ENCODE measurements at regions not wholly inside any gene's neighbourhood (a gene's known extent, or its start where the extent isn't known, plus 50 kb on each side); places are given as distances from the start of the nearest gene placed in this dataset.

- Histone ChIP-seq H2BK120ac (ENCODE audit: insufficient read depth, low read length, poor library complexity) (no peak overlapping the region), H3K23ac (ENCODE audit: low read length) (no peak overlapping the region), H2BK12ac (ENCODE audit: low read length) (no peak overlapping the region), H3K36me3 (ENCODE audit: control insufficient read depth in 1 of 2, insufficient read depth in 2 of 2, low read length in 2 of 2) (no peaks in the 10 kb centered on the region), H3K27me3 (ENCODE audit: insufficient read depth, low read length) (no peaks in the 10 kb centered on the region), H2BK5ac (ENCODE audit: low read depth, low read length, poor library complexity) (no peak overlapping the region), H3K79me2 (ENCODE audit: control insufficient read depth, insufficient read depth, low read length, poor library complexity) (no peaks in the 10 kb centered on the region), H4K91ac (ENCODE audit: low read depth, low read length) (no peak overlapping the region), H3K4me1 (ENCODE audit: control insufficient read depth in 1 of 2, insufficient read depth in 2 of 2, low read length in 2 of 2) (no peaks in the 10 kb centered on the region), H2AFZ (ENCODE audit: insufficient read depth, low read length, poor library complexity) (no peak overlapping the region), H3K14ac (ENCODE audit: low read length) (no peak overlapping the region), H3K27ac (ENCODE audit: low read depth, low read length) (no peak overlapping the region), H3K79me1 (ENCODE audit: low read length) (no peaks in the 10 kb centered on the region), H4K8ac (ENCODE audit: low read depth, low read length) (no peak overlapping the region), H4K12ac (ENCODE audit: low read depth, low read length) (no peak overlapping the region), H3K4ac (ENCODE audit: low read depth, low read length) (no peak overlapping the region), H3K9ac (ENCODE audit: low read length) (no peak overlapping the region), H3K9me3 (ENCODE audit: insufficient read depth, low read depth, low read length) (no peaks in the 10 kb centered on the region), H3K4me3 (ENCODE audit: low read depth, low read length) (no peak overlapping the region), H3K4me2 (ENCODE audit: low read length) (no peak overlapping the region), H3K18ac (ENCODE audit: low read length) (no peak overlapping the region), H2AK5ac (ENCODE audit: low read length) (no peak overlapping the region)
- no peak for DNase-seq
- no CpG with 5 or more reads among the region's 5 CpGs for WGBS (ENCODE audit: extremely low coverage, insufficient coverage, insufficient read length)
These were observed 438.5 kb upstream of the RGMA start for GRCh38 chr15:93527374-93528050.

- H3K9me3 ChIP-seq (ENCODE audit: insufficient read depth, low read depth, low read length): no peaks in the 10 kb centered on the region
- no peak overlapping the region for H3K27ac ChIP-seq (ENCODE audit: low read depth, low read length)
- no peak overlapping the region for H2BK5ac ChIP-seq (ENCODE audit: low read depth, low read length, poor library complexity)
- H3K4me3 ChIP-seq (ENCODE audit: low read depth, low read length): no peak overlapping the region
- no peak overlapping the region for H3K23ac ChIP-seq (ENCODE audit: low read length)
- H3K18ac ChIP-seq (ENCODE audit: low read length): no peak overlapping the region
- no peak overlapping the region for H3K4me2 ChIP-seq (ENCODE audit: low read length)
- H3K79me2 ChIP-seq (ENCODE audit: control insufficient read depth, insufficient read depth, low read length, poor library complexity): no peaks in the 10 kb centered on the region
- H3K4ac ChIP-seq (ENCODE audit: low read depth, low read length): no peak overlapping the region
- no peaks in the 10 kb centered on the region for H3K4me1 ChIP-seq (ENCODE audit: control insufficient read depth in 1 of 2, insufficient read depth in 2 of 2, low read length in 2 of 2)
- H2BK120ac ChIP-seq (ENCODE audit: insufficient read depth, low read length, poor library complexity): no peak overlapping the region
- H2BK12ac ChIP-seq (ENCODE audit: low read length): no peak overlapping the region
- no peak overlapping the region for H3K14ac ChIP-seq (ENCODE audit: low read length)
- H3K36me3 ChIP-seq (ENCODE audit: control insufficient read depth in 1 of 2, insufficient read depth in 2 of 2, low read length in 2 of 2): no peaks in the 10 kb centered on the region
- no peaks in the 10 kb centered on the region for H3K79me1 ChIP-seq (ENCODE audit: low read length)
- H2AFZ ChIP-seq (ENCODE audit: insufficient read depth, low read length, poor library complexity): no peak overlapping the region
- no peaks in the 10 kb centered on the region for H3K27me3 ChIP-seq (ENCODE audit: insufficient read depth, low read length)
- WGBS (ENCODE audit: extremely low coverage, insufficient coverage, insufficient read length): no CpG with 5 or more reads among the region's 6 CpGs
- H4K12ac ChIP-seq (ENCODE audit: low read depth, low read length): no peak overlapping the region
- DNase-seq: no peak
- no peak overlapping the region for H4K91ac ChIP-seq (ENCODE audit: low read depth, low read length)
- H3K9ac ChIP-seq (ENCODE audit: low read length): no peak overlapping the region
- H4K8ac ChIP-seq (ENCODE audit: low read depth, low read length): no peak overlapping the region
- H2AK5ac ChIP-seq (ENCODE audit: low read length): no peak overlapping the region
These were observed 435.4 kb upstream of the RGMA start for GRCh38 chr15:93524432-93524831.

GRCh38 chr15:93523481-93523880 is 434.5 kb upstream of the RGMA start:
- Histone ChIP-seq H4K91ac (ENCODE audit: low read depth, low read length) (no peak overlapping the region), H3K14ac (ENCODE audit: low read length) (no peak overlapping the region), H3K4me2 (ENCODE audit: low read length) (no peak overlapping the region), H2AFZ (ENCODE audit: insufficient read depth, low read length, poor library complexity) (no peak overlapping the region), H3K4me3 (ENCODE audit: low read depth, low read length) (no peak overlapping the region), H3K4me1 (ENCODE audit: control insufficient read depth in 1 of 2, insufficient read depth in 2 of 2, low read length in 2 of 2) (no peaks in the 10 kb centered on the region), H3K27me3 (ENCODE audit: insufficient read depth, low read length) (no peaks in the 10 kb centered on the region), H2BK120ac (ENCODE audit: insufficient read depth, low read length, poor library complexity) (no peak overlapping the region), H3K4ac (ENCODE audit: low read depth, low read length) (no peak overlapping the region), H4K12ac (ENCODE audit: low read depth, low read length) (no peak overlapping the region), H3K23ac (ENCODE audit: low read length) (no peak overlapping the region), H4K8ac (ENCODE audit: low read depth, low read length) (no peak overlapping the region), H3K9ac (ENCODE audit: low read length) (no peak overlapping the region), H2AK5ac (ENCODE audit: low read length) (no peak overlapping the region), H2BK5ac (ENCODE audit: low read depth, low read length, poor library complexity) (no peak overlapping the region), H3K18ac (ENCODE audit: low read length) (no peak overlapping the region), H3K79me1 (ENCODE audit: low read length) (no peaks in the 10 kb centered on the region), H3K36me3 (ENCODE audit: control insufficient read depth in 1 of 2, insufficient read depth in 2 of 2, low read length in 2 of 2) (no peaks in the 10 kb centered on the region), H3K27ac (ENCODE audit: low read depth, low read length) (no peak overlapping the region), H3K9me3 (ENCODE audit: insufficient read depth, low read depth, low read length) (no peaks in the 10 kb centered on the region), H3K79me2 (ENCODE audit: control insufficient read depth, insufficient read depth, low read length, poor library complexity) (no peaks in the 10 kb centered on the region), H2BK12ac (ENCODE audit: low read length) (no peak overlapping the region)
- no CpG with 5 or more reads among the region's 7 CpGs for WGBS (ENCODE audit: extremely low coverage, insufficient coverage, insufficient read length)
- DNase-seq: no peak

- no CpG with 5 or more reads among the region's 4 CpGs for WGBS (ENCODE audit: extremely low coverage, insufficient coverage, insufficient read length)
- Histone ChIP-seq H4K91ac (ENCODE audit: low read depth, low read length) (no peak overlapping the region), H4K8ac (ENCODE audit: low read depth, low read length) (no peak overlapping the region), H2BK5ac (ENCODE audit: low read depth, low read length, poor library complexity) (no peak overlapping the region), H3K79me1 (ENCODE audit: low read length) (no peaks in the 10 kb centered on the region), H3K36me3 (ENCODE audit: control insufficient read depth in 1 of 2, insufficient read depth in 2 of 2, low read length in 2 of 2) (no peaks in the 10 kb centered on the region), H2BK120ac (ENCODE audit: insufficient read depth, low read length, poor library complexity) (no peak overlapping the region), H3K4me1 (ENCODE audit: control insufficient read depth in 1 of 2, insufficient read depth in 2 of 2, low read length in 2 of 2) (no peaks in the 10 kb centered on the region), H3K4me2 (ENCODE audit: low read length) (no peak overlapping the region), H3K4me3 (ENCODE audit: low read depth, low read length) (no peak overlapping the region), H2AFZ (ENCODE audit: insufficient read depth, low read length, poor library complexity) (no peak overlapping the region), H3K14ac (ENCODE audit: low read length) (no peak overlapping the region), H3K4ac (ENCODE audit: low read depth, low read length) (no peak overlapping the region), H3K18ac (ENCODE audit: low read length) (no peak overlapping the region), H3K27me3 (ENCODE audit: insufficient read depth, low read length) (no peaks in the 10 kb centered on the region), H3K9me3 (ENCODE audit: insufficient read depth, low read depth, low read length) (no peaks in the 10 kb centered on the region), H3K23ac (ENCODE audit: low read length) (no peak overlapping the region), H4K12ac (ENCODE audit: low read depth, low read length) (no peak overlapping the region), H3K79me2 (ENCODE audit: control insufficient read depth, insufficient read depth, low read length, poor library complexity) (no peaks in the 10 kb centered on the region), H3K27ac (ENCODE audit: low read depth, low read length) (no peak overlapping the region), H2BK12ac (ENCODE audit: low read length) (no peak overlapping the region), H3K9ac (ENCODE audit: low read length) (no peak overlapping the region), H2AK5ac (ENCODE audit: low read length) (no peak overlapping the region)
- no peak for DNase-seq
These were observed 431.2 kb upstream of the RGMA start for GRCh38 chr15:93520206-93520605.

Measured in trophoblast cell (in vitro differentiated cells and primary cell).